GM19397 (cell line): ENCODE measurements at regions not wholly inside any gene's neighbourhood (a gene's known extent, or its start where the extent isn't known, plus 50 kb on each side); places are given as distances from the start of the nearest gene placed in this dataset.

Experiments used
- ATAC-seq: cut with Tn5 transposase; IDR thresholded peaks from one replicate; pipeline ENCODE4 v1.9.1; 2021; ENCODE audit warnings: mild to moderate bottlenecking, moderate library complexity; ENCODE audit not compliant: unreplicated experiment

- ATAC-seq: no peak
These were observed 51.3 kb upstream of the CNKSR3 start for GRCh38 chr6:154561750-154562149.

GRCh38 chr6:154565331-154565730, 54.8 kb upstream of the CNKSR3 start:
- ATAC-seq: no peak

GRCh38 chr6:154566866-154567265, 56.4 kb upstream of the CNKSR3 start:
- no peak for ATAC-seq

GRCh38 chr6:154567695-154568220, 57.3 kb upstream of the CNKSR3 start:
- no peak for ATAC-seq

- ATAC-seq: no peak
These were observed 58.8 kb upstream of the CNKSR3 start for GRCh38 chr6:154569156-154569862.

GRCh38 chr6:154570505-154570904, 60.0 kb upstream of the CNKSR3 start:
- no peak for ATAC-seq

- ATAC-seq: no peak
These were observed 62.1 kb upstream of the CNKSR3 start for GRCh38 chr6:154572556-154572955.

- no peak for ATAC-seq
These were observed 67.6 kb upstream of the CNKSR3 start for GRCh38 chr6:154578004-154578559.

GRCh38 chr6:154579046-154579445, 68.6 kb upstream of the CNKSR3 start:
- ATAC-seq: no peak

GRCh38 chr6:154579485-154579884, 69.0 kb upstream of the CNKSR3 start:
- ATAC-seq: no peak

- ATAC-seq: no peak
These were observed 70.1 kb upstream of the CNKSR3 start for GRCh38 chr6:154580397-154581135.

- ATAC-seq: no peak
These were observed 72.2 kb upstream of the CNKSR3 start for GRCh38 chr6:154582696-154583095.

GRCh38 chr6:154583546-154584188, 73.2 kb upstream of the CNKSR3 start:
- no peak for ATAC-seq

- ATAC-seq: no peak
These were observed 80.3 kb upstream of the CNKSR3 start for GRCh38 chr6:154590756-154591155.

- ATAC-seq: no peak
These were observed 80.7 kb upstream of the CNKSR3 start for GRCh38 chr6:154591234-154591633.

GRCh38 chr6:154592199-154592860, 81.8 kb upstream of the CNKSR3 start:
- no peak for ATAC-seq

GRCh38 chr6:154593122-154593521, 82.6 kb upstream of the CNKSR3 start:
- no peak for ATAC-seq

- no peak for ATAC-seq
These were observed 84.2 kb upstream of the CNKSR3 start for GRCh38 chr6:154594496-154595198.

- ATAC-seq: no peak
These were observed 85.1 kb upstream of the CNKSR3 start for GRCh38 chr6:154595538-154595937.

GRCh38 chr6:154596009-154596408, 85.5 kb upstream of the CNKSR3 start:
- no peak for ATAC-seq
